Inflammatory macrophage treated with lipopolysaccharide for 4 hours (primary cell): ENCODE measurements at regions not wholly inside any gene's neighbourhood (a gene's known extent, or its start where the extent isn't known, plus 50 kb on each side); places are given as distances from the start of the nearest gene placed in this dataset.

Experiments used
- DNase-seq: peaks from one replicate; pipeline ENCODE4 v3.0.0-alpha.2; 2020

- no peak for DNase-seq
These were observed 58.5 kb upstream of the S1PR3 start for GRCh38 chr9:88932766-88933165.

GRCh38 chr9:88933607-88934379 is 57.5 kb upstream of the S1PR3 start:
- no peak for DNase-seq

GRCh38 chr9:88934876-88935535 is 56.3 kb upstream of the S1PR3 start:
- no peak for DNase-seq

GRCh38 chr9:88936132-88936531 is 55.1 kb upstream of the S1PR3 start:
- peak; percentile 77 for DNase-seq

- DNase-seq = peak; percentile 88
These were observed 54.6 kb upstream of the S1PR3 start for GRCh38 chr9:88936668-88937067.

- no peak for DNase-seq
These were observed 54.0 kb upstream of the S1PR3 start for GRCh38 chr9:88937248-88937647.

- no peak for DNase-seq
These were observed 53.1 kb upstream of the S1PR3 start for GRCh38 chr9:88938189-88938588.
